ENCODE measurements at regions not wholly inside any gene's neighbourhood (a gene's known extent, or its start where the extent isn't known, plus 50 kb on each side); places are given as distances from the start of the nearest gene placed in this dataset.

DNA sequence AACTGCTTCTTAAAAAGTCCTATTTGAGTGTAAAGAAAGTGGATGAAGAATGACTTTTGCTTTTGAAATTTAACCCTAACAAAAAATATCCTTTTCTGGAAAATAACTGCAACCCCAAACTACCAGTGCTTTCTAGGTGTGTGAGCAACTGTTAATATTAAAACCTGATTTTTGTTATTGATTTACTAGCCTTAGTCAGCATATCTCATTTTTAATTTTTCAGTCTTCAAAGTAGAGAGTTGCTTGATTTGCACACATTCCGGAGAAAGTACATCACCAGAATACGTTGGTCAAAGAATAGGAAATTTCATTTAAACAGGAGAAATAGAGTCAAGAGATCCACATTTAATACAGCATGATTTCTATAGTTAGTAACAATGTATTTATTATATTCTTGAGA is 141.8 kb upstream of the ADAMTS5 start:
- FAIRE-seq = no peak
- Histone ChIP-seq H3K9ac (ENCODE audit: control insufficient read depth, extremely low read depth, insufficient read depth, low read length) (no peak overlapping the region), H3K9me1 (ENCODE audit: control insufficient read depth, extremely low read depth, insufficient read depth, low read length) (no peaks in the 10 kb centered on the region), H3K4me2 (ENCODE audit: control insufficient read depth, extremely low read depth, insufficient read depth, low read depth, low read length) (no peak overlapping the region), H3K4me3 (ENCODE audit: control insufficient read depth in 2 of 3, extremely low read depth in 1 of 3, insufficient read depth in 2 of 3, low read depth in 1 of 3, low read length in 3 of 3) (no peak overlapping the region), H3K27ac (ENCODE audit: control insufficient read depth, insufficient read depth, low read length) (no peak overlapping the region), H2AFZ (ENCODE audit: control insufficient read depth, low read length) (no peak overlapping the region), H3K36me3 (ENCODE audit: control insufficient read depth in 2 of 2, extremely low read depth in 1 of 2, insufficient read depth in 2 of 2, low read length in 2 of 2) (no peaks in the 10 kb centered on the region), H3K4me1 (ENCODE audit: control insufficient read depth, extremely low read depth, insufficient read depth, low read length) (peaks cover 19% of the 10 kb centered on the region), H3K27me3 (ENCODE audit: control insufficient read depth, extremely low read depth, insufficient read depth, low read length) (no peaks in the 10 kb centered on the region), H3K9me3 (ENCODE audit: control insufficient read depth, low read depth, low read length) (no peaks in the 10 kb centered on the region), H4K20me1 (ENCODE audit: control insufficient read depth, extremely low read depth, insufficient read depth, low read length) (no peaks in the 10 kb centered on the region), H3K79me2 (ENCODE audit: control insufficient read depth, insufficient read depth, low read length) (no peaks in the 10 kb centered on the region)
- TF ChIP-seq, protein P1, sequence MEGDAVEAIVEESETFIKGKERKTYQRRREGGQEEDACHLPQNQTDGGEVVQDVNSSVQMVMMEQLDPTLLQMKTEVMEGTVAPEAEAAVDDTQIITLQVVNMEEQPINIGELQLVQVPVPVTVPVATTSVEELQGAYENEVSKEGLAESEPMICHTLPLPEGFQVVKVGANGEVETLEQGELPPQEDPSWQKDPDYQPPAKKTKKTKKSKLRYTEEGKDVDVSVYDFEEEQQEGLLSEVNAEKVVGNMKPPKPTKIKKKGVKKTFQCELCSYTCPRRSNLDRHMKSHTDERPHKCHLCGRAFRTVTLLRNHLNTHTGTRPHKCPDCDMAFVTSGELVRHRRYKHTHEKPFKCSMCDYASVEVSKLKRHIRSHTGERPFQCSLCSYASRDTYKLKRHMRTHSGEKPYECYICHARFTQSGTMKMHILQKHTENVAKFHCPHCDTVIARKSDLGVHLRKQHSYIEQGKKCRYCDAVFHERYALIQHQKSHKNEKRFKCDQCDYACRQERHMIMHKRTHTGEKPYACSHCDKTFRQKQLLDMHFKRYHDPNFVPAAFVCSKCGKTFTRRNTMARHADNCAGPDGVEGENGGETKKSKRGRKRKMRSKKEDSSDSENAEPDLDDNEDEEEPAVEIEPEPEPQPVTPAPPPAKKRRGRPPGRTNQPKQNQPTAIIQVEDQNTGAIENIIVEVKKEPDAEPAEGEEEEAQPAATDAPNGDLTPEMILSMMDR (optimal IDR thresholded peaks at IDR 0.05 in 1 of 3, IDR thresholded peaks at IDR 0.05 in 1 of 3, conservative IDR thresholded peaks at IDR 0.05 in 1 of 3; ENCODE audit: extremely low read depth in 1 of 3, insufficient read depth in 2 of 3, low read length in 3 of 3) = no peak
- no peak for TF ChIP-seq EZH2 (IDR thresholded peaks at IDR 0.05; ENCODE audit: low read length)
- no peak for DNase-seq (ENCODE audit: low read depth, low spot score)
- dilution Hi-C loops (cut with MboI; ENCODE audit: extremely low pct_ligation_motif_present, low sequenced_read_pairs) = no loop called here

DNA sequence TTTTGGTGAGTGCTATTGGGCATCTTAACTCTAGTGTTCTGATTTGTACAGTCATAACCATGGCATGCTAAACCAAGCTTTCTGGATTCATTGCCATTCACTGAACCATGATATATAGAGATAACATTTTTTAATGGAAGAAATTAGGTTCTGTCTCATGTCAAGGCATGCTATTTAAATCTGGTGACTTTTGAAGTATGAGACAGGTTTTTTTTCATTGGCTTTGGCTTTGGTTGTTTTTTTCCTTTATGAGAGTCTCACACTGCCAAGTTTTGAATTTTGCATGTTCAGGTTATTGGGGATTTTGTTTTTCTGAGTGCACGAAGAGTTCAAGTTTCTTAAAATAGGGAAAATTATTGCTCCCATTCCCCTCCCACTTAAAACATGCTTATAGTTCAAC is 141.3 kb upstream of the ADAMTS5 start:
- Histone ChIP-seq H3K4me1 (ENCODE audit: control insufficient read depth, extremely low read depth, insufficient read depth, low read length) (peaks cover 19% of the 10 kb centered on the region), H4K20me1 (ENCODE audit: control insufficient read depth, extremely low read depth, insufficient read depth, low read length) (no peaks in the 10 kb centered on the region), H3K4me2 (ENCODE audit: control insufficient read depth, extremely low read depth, insufficient read depth, low read depth, low read length) (peak overlapping the region; percentile 11), H3K4me3 (ENCODE audit: control insufficient read depth in 2 of 3, extremely low read depth in 1 of 3, insufficient read depth in 2 of 3, low read depth in 1 of 3, low read length in 3 of 3) (no peak overlapping the region), H3K36me3 (ENCODE audit: control insufficient read depth in 2 of 2, extremely low read depth in 1 of 2, insufficient read depth in 2 of 2, low read length in 2 of 2) (no peaks in the 10 kb centered on the region), H3K27me3 (ENCODE audit: control insufficient read depth, extremely low read depth, insufficient read depth, low read length) (no peaks in the 10 kb centered on the region), H3K9me3 (ENCODE audit: control insufficient read depth, low read depth, low read length) (no peaks in the 10 kb centered on the region), H3K27ac (ENCODE audit: control insufficient read depth, insufficient read depth, low read length) (no peak overlapping the region), H3K9ac (ENCODE audit: control insufficient read depth, extremely low read depth, insufficient read depth, low read length) (no peak overlapping the region), H2AFZ (ENCODE audit: control insufficient read depth, low read length) (peak overlapping the region; percentile 5), H3K79me2 (ENCODE audit: control insufficient read depth, insufficient read depth, low read length) (no peaks in the 10 kb centered on the region), H3K9me1 (ENCODE audit: control insufficient read depth, extremely low read depth, insufficient read depth, low read length) (no peaks in the 10 kb centered on the region)
- FAIRE-seq (no peak), DNase-seq (ENCODE audit: low read depth, low spot score) (no peak)
- TF ChIP-seq EZH2 (IDR thresholded peaks at IDR 0.05; ENCODE audit: low read length) = no peak
- TF ChIP-seq, protein P1 (optimal IDR thresholded peaks at IDR 0.05 in 1 of 3, IDR thresholded peaks at IDR 0.05 in 1 of 3, conservative IDR thresholded peaks at IDR 0.05 in 1 of 3; ENCODE audit: extremely low read depth in 1 of 3, insufficient read depth in 2 of 3, low read length in 3 of 3) = no peak
- dilution Hi-C loops (cut with MboI; ENCODE audit: extremely low pct_ligation_motif_present, low sequenced_read_pairs) = no loop called here
